Neuronal stem cell (in vitro differentiated cells): ENCODE measurements at regions not wholly inside any gene's neighbourhood (a gene's known extent, or its start where the extent isn't known, plus 50 kb on each side); places are given as distances from the start of the nearest gene placed in this dataset.

Experiments used
- DNase-seq: peaks from one replicate; pipeline ENCODE4 v3.0.0-alpha.2; 2013; ENCODE audit warnings: low spot score
- H2AFZ ChIP-seq: one replicate; pipeline ENCODE4 v1.6.1; 2013; ENCODE audit warnings: mild to moderate bottlenecking, low read length, inconsistent platforms
- H2AK5ac ChIP-seq: 2 replicates; pipeline ENCODE4 v1.6.1; 2013; ENCODE audit warnings: low read depth, mild to moderate bottlenecking, inconsistent platforms, low read length, moderate library complexity, mixed read lengths
- H2BK120ac ChIP-seq: 2 replicates; pipeline ENCODE4 v1.6.1; 2013; ENCODE audit warnings: low read depth, mild to moderate bottlenecking, inconsistent platforms, low read length, moderate library complexity, mixed read lengths
- H2BK12ac ChIP-seq: one replicate; pipeline ENCODE4 v1.6.1; 2013; ENCODE audit warnings: low read length, inconsistent platforms
- H2BK15ac ChIP-seq: 2 replicates; pipeline ENCODE4 v1.6.1; 2013; ENCODE audit warnings: mild to moderate bottlenecking, low read length, inconsistent platforms, mixed read lengths
- H2BK5ac ChIP-seq: one replicate; pipeline ENCODE4 v1.6.1; 2013; ENCODE audit warnings: inconsistent platforms, mild to moderate bottlenecking, low read length, moderate library complexity
- H3K14ac ChIP-seq: one replicate; pipeline ENCODE4 v1.6.1; 2013; ENCODE audit warnings: low read length, inconsistent platforms
- H3K18ac ChIP-seq: 2 replicates; pipeline ENCODE4 v1.6.1; 2013; ENCODE audit warnings: low read length, inconsistent platforms
- H3K23ac ChIP-seq: 2 replicates; pipeline ENCODE4 v1.6.1; 2013; ENCODE audit warnings: low read depth, mild to moderate bottlenecking, mixed read lengths, low read length, inconsistent platforms; ENCODE audit not compliant: poor library complexity
- H3K27ac ChIP-seq: replicated peaks from 3 replicates; pipeline ENCODE4 v1.5.1; 2013; ENCODE audit warnings: low read length, inconsistent platforms
- H3K27me3 ChIP-seq, 3 experiments: 2 replicates each; pipeline ENCODE4 v1.6.1; 2013; ENCODE audit warnings: low read length in 3 of 3, mild to moderate bottlenecking in 2 of 3, inconsistent platforms in 1 of 3, low read depth in 1 of 3, mixed read lengths in 1 of 3, moderate library complexity in 1 of 3; ENCODE audit not compliant: control insufficient read depth in 3 of 3, insufficient read depth in 3 of 3
- H3K36me3 ChIP-seq, 2 donors: replicated peaks in 1 of 2; 2 replicates each; pipeline ENCODE4 v1.6.1; 2013; ENCODE audit warnings: low read length in 2 of 2; ENCODE audit not compliant: control insufficient read depth in 2 of 2, insufficient read depth in 2 of 2
- H3K4ac ChIP-seq: 2 replicates; pipeline ENCODE4 v1.6.1; 2013; ENCODE audit warnings: inconsistent platforms, mild to moderate bottlenecking, low read length, moderate library complexity
- H3K4me1 ChIP-seq, 2 donors: 1 replicate in 1 of 2; 2 replicates in 1 of 2; pipeline ENCODE4 v1.6.1; 2013; ENCODE audit warnings: low read length in 2 of 2, low read depth in 1 of 2; ENCODE audit not compliant: control insufficient read depth in 2 of 2, insufficient read depth in 1 of 2
- H3K4me2 ChIP-seq: one replicate; pipeline ENCODE4 v1.6.1; 2013; ENCODE audit warnings: mild to moderate bottlenecking, low read length, inconsistent platforms; ENCODE audit not compliant: insufficient read depth, poor library complexity, severe bottlenecking
- H3K4me3 ChIP-seq, 2 donors: 2 replicates each; pipeline ENCODE4 v1.5.1; 2013; ENCODE audit warnings: low read length in 2 of 2, mild to moderate bottlenecking in 2 of 2, inconsistent platforms in 1 of 2, moderate library complexity in 1 of 2
- H3K79me1 ChIP-seq: one replicate; pipeline ENCODE4 v1.6.1; 2013; ENCODE audit warnings: low read depth, mild to moderate bottlenecking, inconsistent platforms, low read length, moderate library complexity
- H3K9ac ChIP-seq: one replicate; pipeline ENCODE4 v1.6.1; 2013; ENCODE audit warnings: mild to moderate bottlenecking, low read depth, low read length, inconsistent platforms; ENCODE audit not compliant: poor library complexity
- H3K9me3 ChIP-seq, 2 donors: replicated peaks in 1 of 2; 2 replicates each; pipeline versions ENCODE3 to v1.6.1; 2013; ENCODE audit warnings: low read length in 2 of 2, mild to moderate bottlenecking in 2 of 2, inconsistent platforms in 1 of 2, low read depth in 1 of 2, mixed read lengths in 1 of 2, moderate library complexity in 1 of 2; ENCODE audit not compliant: control insufficient read depth in 2 of 2, insufficient read depth in 1 of 2
- H4K8ac ChIP-seq: one replicate; pipeline ENCODE4 v1.6.1; 2013; ENCODE audit warnings: low read depth, mild to moderate bottlenecking, inconsistent platforms, low read length, moderate library complexity
- H4K91ac ChIP-seq: one replicate; pipeline ENCODE4 v1.6.1; 2013; ENCODE audit warnings: low read length, low read depth, mild to moderate bottlenecking, inconsistent platforms; ENCODE audit not compliant: poor library complexity
- WGBS, 2 donors: extraction: QIAGEN DNeasy Blood & Tissue Kit; methylation state at CpG; one replicate each; pipeline ENCODE4 v1.1.7; 2013; ENCODE audit warnings: missing lambda C conversion rate in 2 of 2, mixed read lengths in 1 of 2; ENCODE audit not compliant: insufficient read length in 2 of 2, insufficient replicate concordance in 1 of 2; ENCODE audit errors: extremely low coverage in 2 of 2; 5-methylcytosine and 5-hydroxymethylcytosine counted together

GRCh38 chr4:149890531-149890930 lies 74.9 kb upstream of the IQCM start:
- Histone ChIP-seq H2AK5ac (no peak overlapping the region), H3K4ac (no peak overlapping the region), H2BK120ac (no peak overlapping the region), H2BK15ac (no peak overlapping the region), H4K91ac (no peak overlapping the region), H3K4me3 (no peak overlapping the region), H2BK12ac (no peak overlapping the region), H4K8ac (no peak overlapping the region), H3K23ac (no peak overlapping the region), H3K4me1 (no peaks in the 10 kb centered on the region), H3K27me3 (no peaks in the 10 kb centered on the region), H3K9ac (no peak overlapping the region), H3K18ac (no peak overlapping the region), H3K27ac (no peak overlapping the region), H3K36me3 (no peaks in the 10 kb centered on the region), H3K9me3 (no peaks in the 10 kb centered on the region), H3K4me2 (no peak overlapping the region), H3K79me1 (no peaks in the 10 kb centered on the region), H3K14ac (no peak overlapping the region), H2AFZ (no peak overlapping the region), H2BK5ac (no peak overlapping the region)
- no peak for DNase-seq
- no CpG with 5 or more reads among the region's 1 CpG for WGBS, 2 donors

- Histone ChIP-seq H2BK12ac (no peak overlapping the region), H4K91ac (no peak overlapping the region), H4K8ac (no peak overlapping the region), H2AFZ (no peak overlapping the region), H3K9me3 (no peaks in the 10 kb centered on the region), H3K4me1 (no peaks in the 10 kb centered on the region), H3K27ac (no peak overlapping the region), H2BK120ac (no peak overlapping the region), H2BK15ac (no peak overlapping the region), H3K18ac (no peak overlapping the region), H3K27me3 (no peaks in the 10 kb centered on the region), H2BK5ac (no peak overlapping the region), H3K4me2 (no peak overlapping the region), H3K4ac (no peak overlapping the region), H3K36me3 (no peaks in the 10 kb centered on the region), H3K9ac (no peak overlapping the region), H2AK5ac (no peak overlapping the region), H3K79me1 (no peaks in the 10 kb centered on the region), H3K23ac (no peak overlapping the region), H3K14ac (no peak overlapping the region), H3K4me3 (no peak overlapping the region)
- DNase-seq = no peak
- no CpG with 5 or more reads among the region's 1 CpG for WGBS, 2 donors
Observed at GRCh38 chr4:149891426-149891825, 75.8 kb upstream of the IQCM start.

- H2BK5ac ChIP-seq = no peak overlapping the region
- H2AK5ac ChIP-seq = no peak overlapping the region
- H2BK120ac ChIP-seq = no peak overlapping the region
- no CpG with 5 or more reads among the region's 1 CpG for WGBS, 2 donors
- H2BK15ac ChIP-seq = no peak overlapping the region
- no peaks in the 10 kb centered on the region for H3K79me1 ChIP-seq
- H3K18ac ChIP-seq = no peak overlapping the region
- no peaks in the 10 kb centered on the region for H3K27me3 ChIP-seq
- H3K27ac ChIP-seq = no peak overlapping the region
- no peak overlapping the region for H3K4me2 ChIP-seq
- no peak overlapping the region for H4K8ac ChIP-seq
- no peak overlapping the region for H2BK12ac ChIP-seq
- no peak overlapping the region for H3K23ac ChIP-seq
- DNase-seq = no peak
- no peaks in the 10 kb centered on the region for H3K9me3 ChIP-seq
- H2AFZ ChIP-seq = no peak overlapping the region
- no peak overlapping the region for H4K91ac ChIP-seq
- no peak overlapping the region for H3K4ac ChIP-seq
- H3K9ac ChIP-seq = no peak overlapping the region
- H3K14ac ChIP-seq = no peak overlapping the region
- H3K4me1 ChIP-seq = no peaks in the 10 kb centered on the region
- H3K4me3 ChIP-seq = no peak overlapping the region
- no peaks in the 10 kb centered on the region for H3K36me3 ChIP-seq
Observed at GRCh38 chr4:149896432-149896831, 80.8 kb upstream of the IQCM start.

GRCh38 chr4:149897783-149898182 lies 82.1 kb upstream of the IQCM start:
- H3K18ac ChIP-seq = no peak overlapping the region
- no peak overlapping the region for H3K23ac ChIP-seq
- no peak overlapping the region for H3K4ac ChIP-seq

More at GRCh38 chr4:149897783-149898182, 82.1 kb upstream of the IQCM start:
- H3K4me2 ChIP-seq = no peak overlapping the region
- DNase-seq = no peak
- no peak overlapping the region for H4K8ac ChIP-seq
- H3K4me1 ChIP-seq = no peaks in the 10 kb centered on the region
- no peaks in the 10 kb centered on the region for H3K79me1 ChIP-seq
- no peak overlapping the region for H2BK5ac ChIP-seq
- no peak overlapping the region for H3K4me3 ChIP-seq
- H3K9ac ChIP-seq = no peak overlapping the region
- H3K9me3 ChIP-seq = no peaks in the 10 kb centered on the region
- H3K27me3 ChIP-seq = no peaks in the 10 kb centered on the region
- H4K91ac ChIP-seq = no peak overlapping the region
- no peak overlapping the region for H2AFZ ChIP-seq
- no peak overlapping the region for H3K14ac ChIP-seq
- H2BK12ac ChIP-seq = no peak overlapping the region
- no peaks in the 10 kb centered on the region for H3K36me3 ChIP-seq
- H2BK15ac ChIP-seq = no peak overlapping the region
- no peak overlapping the region for H2AK5ac ChIP-seq
- H3K27ac ChIP-seq = no peak overlapping the region
- no peak overlapping the region for H2BK120ac ChIP-seq
